HCT116 (cell line): ENCODE measurements at regions not wholly inside any gene's neighbourhood (a gene's known extent, or its start where the extent isn't known, plus 50 kb on each side); places are given as distances from the start of the nearest gene placed in this dataset.

Experiments
- ATAC-seq: fragments of 200-7000 bp; cut with Tn5 transposase; 2 replicates; pipeline ENCODE4 v1.9.1; 2020; ENCODE audit warnings: mild to moderate bottlenecking, moderate library complexity
- BruUV-seq: library from RNA; stranded (reverse); fragments of 400-500 nt; replicated peaks from 2 replicates; lab custom pipeline; 2021; lab: Mats Ljungman, UMichigan
- CTCF ChIA-PET: fragments of 300-600 bp; sonication (Branson Sonifier 250); formaldehyde crosslinking; loops from one replicate; lab custom pipeline; 2021; ENCODE audit warnings: antibody characterized with exemption; lab: Charles Lee
- POLR2A ChIA-PET: fragments of 300-600, 350-600 bp; sonication (Branson Sonifier 250); formaldehyde crosslinking; loops from one replicate; lab custom pipeline; 2021; ENCODE audit warnings: antibody characterized with exemption; lab: Charles Lee
- RAD21 ChIA-PET, 2 experiments: fragments of 300-600 bp; sonication (Branson Sonifier 250); formaldehyde crosslinking; loops; one replicate each; lab custom pipeline; 2023; ENCODE audit warnings: low total read pairs in 2 of 2; ENCODE audit not compliant: uncharacterized antibody in 2 of 2, unreplicated experiment in 2 of 2, low non-redundant PET in 1 of 2; lab: Charles Lee
- DNase-seq: peaks from one replicate; pipeline ENCODE4 v3.0.0-alpha.2; 2010; ENCODE audit warnings: low read depth, low spot score
- H2AFZ ChIP-seq: fragments of 200-600 bp; shearing (Covaris generic), sonication (generic); 2 replicates; pipeline ENCODE4 v1.6.1; 2017; ENCODE audit warnings: low read depth, mixed run types, mixed read lengths, antibody characterized with exemption, low read length; ENCODE audit not compliant: poor library complexity, severe bottlenecking
- H3K27ac ChIP-seq: 2 replicates; pipeline ENCODE4 v1.5.1; 2012; ENCODE audit warnings: low read depth, low read length
- H3K27me3 ChIP-seq: fragments of 200-600 bp; sonication (generic); 2 replicates; pipeline ENCODE4 v1.6.1; 2016; ENCODE audit warnings: mixed run types, low read length, mixed read lengths; ENCODE audit not compliant: insufficient read depth
- H3K36me3 ChIP-seq, 2 experiments: fragments of 200-500 bp in 1 of 2; fragments of 200-600 bp in 1 of 2; sonication (Bioruptor generic) in 1 of 2; sonication (generic) in 1 of 2; 2 replicates each; pipeline versions ENCODE4 v1.5.1 to v1.6.1; 2014 to 2016; ENCODE audit warnings: low read length in 2 of 2, inconsistent platforms in 1 of 2, mixed read lengths in 1 of 2, mixed run types in 1 of 2; ENCODE audit not compliant: insufficient read depth in 2 of 2, control insufficient read depth in 1 of 2
- H3K4me1 ChIP-seq, 2 experiments: fragments of 200-600 bp in 1 of 2; sonication (generic) in 1 of 2; 2 replicates each; pipeline versions ENCODE4 v1.5.1 to v1.6.1; 2012 to 2017; ENCODE audit warnings: low read length in 2 of 2, inconsistent platforms in 1 of 2, mild to moderate bottlenecking in 1 of 2, mixed read lengths in 1 of 2, mixed run types in 1 of 2, moderate library complexity in 1 of 2; ENCODE audit not compliant: insufficient read depth in 2 of 2, control insufficient read depth in 1 of 2
- H3K4me2 ChIP-seq: fragments of 200-600 bp; sonication (generic); 2 replicates; pipeline ENCODE4 v1.6.1; 2017; ENCODE audit warnings: mixed run types, low read length, mixed read lengths
- H3K4me3 ChIP-seq, 2 experiments: fragments of 200-600 bp in 1 of 2; sonication (generic) in 1 of 2; replicated peaks in 1 of 2; 2 replicates each; pipeline ENCODE4 v1.5.1; 2011 to 2016; ENCODE audit warnings: low read length in 2 of 2, control low read depth in 1 of 2, low read depth in 1 of 2, mild to moderate bottlenecking in 1 of 2, mixed read lengths in 1 of 2, mixed run types in 1 of 2
- H3K79me2 ChIP-seq: fragments of 200-600 bp; sonication (generic); 2 replicates; pipeline ENCODE4 v1.6.1; 2017; ENCODE audit warnings: mild to moderate bottlenecking, mixed run types, low read length, moderate library complexity, mixed read lengths; ENCODE audit not compliant: insufficient read depth
- H3K9ac ChIP-seq: fragments of 200-600 bp; sonication (generic); 2 replicates; pipeline ENCODE4 v1.6.1; 2016; ENCODE audit warnings: low read length, mixed read lengths
- H3K9me2 ChIP-seq: fragments of 200-600 bp; sonication (generic), shearing (Covaris generic); 2 replicates; pipeline ENCODE4 v1.6.1; 2017; ENCODE audit warnings: mixed run types, mild to moderate bottlenecking, moderate library complexity; ENCODE audit not compliant: insufficient read depth
- H3K9me3 ChIP-seq, 2 experiments: fragments of 200-500 bp in 1 of 2; fragments of 200-600 bp in 1 of 2; sonication (Bioruptor generic) in 1 of 2; sonication (generic) in 1 of 2; 2 replicates each; pipeline ENCODE4 v1.6.1; 2014 to 2017; ENCODE audit warnings: low read length in 2 of 2, mixed read lengths in 2 of 2, inconsistent platforms in 1 of 2, low read depth in 1 of 2, mild to moderate bottlenecking in 1 of 2, mixed run types in 1 of 2, moderate library complexity in 1 of 2; ENCODE audit not compliant: control insufficient read depth in 1 of 2, insufficient read depth in 1 of 2
- H4K20me1 ChIP-seq: fragments of 200-600 bp; sonication (generic), shearing (Covaris generic); 2 replicates; pipeline ENCODE4 v1.6.1; 2017; ENCODE audit warnings: mixed run types, mild to moderate bottlenecking, moderate library complexity; ENCODE audit not compliant: insufficient read depth
- ATF3 ChIP-seq: IDR thresholded peaks from 2 replicates; pipeline ENCODE4 v1.6.1; 2012
- EZH2phosphoT487 ChIP-seq: fragments of 200-600 bp; IDR thresholded peaks from 2 replicates; pipeline ENCODE4 v1.6.1; 2018; ENCODE audit warnings: antibody characterized with exemption, borderline replicate concordance
- RAD21 ChIP-seq: IDR thresholded peaks from 2 replicates; pipeline ENCODE4 v1.6.1; 2012; ENCODE audit warnings: low read depth, mild to moderate bottlenecking
- TCF7L2 ChIP-seq: IDR thresholded peaks from 2 replicates; pipeline ENCODE4 v1.7.0; 2011; ENCODE audit warnings: borderline replicate concordance, inconsistent platforms; ENCODE audit not compliant: insufficient read depth, insufficient read length; ENCODE audit errors: extremely low read depth
- YY1 ChIP-seq: IDR thresholded peaks from 2 replicates; pipeline ENCODE4 v1.6.1; 2011; ENCODE audit warnings: low read length, low read depth, moderate library complexity, mild to moderate bottlenecking; ENCODE audit not compliant: insufficient replicate concordance; ENCODE audit errors: extremely low read depth
- ZFX ChIP-seq: fragments of 450-650 bp; IDR thresholded peaks from 2 replicates; pipeline ENCODE4 v1.6.1; 2017
- intact Hi-C: fragments of 100-400 bp; cut with micrococcal nuclease; formaldehyde crosslinking; loops from 2 replicates; pipeline ENCODE4 v1.10.0; 2022
- TF ChIP-seq, protein P1 (sequence below), 3 experiments: fragments of 200-600 bp in 1 of 3; sonication (generic) in 1 of 3; IDR thresholded peaks in 2 of 3; conservative IDR thresholded peaks in 1 of 3; 2 replicates each; pipeline ENCODE4 v1.5.1; 2012 to 2017; ENCODE audit warnings: low read depth in 2 of 3, low read length in 2 of 3, antibody characterized with exemption in 1 of 3, borderline replicate concordance in 1 of 3, control low read depth in 1 of 3, mild to moderate bottlenecking in 1 of 3, mixed read lengths in 1 of 3, mixed run types in 1 of 3, moderate library complexity in 1 of 3; ENCODE audit not compliant: insufficient read depth in 1 of 3

GRCh38 chr10:21278491-21279216, 246.8 kb downstream of the SKIDA1 start:
- Histone ChIP-seq H4K20me1 (no peaks in the 10 kb centered on the region), H3K4me1 (peaks cover 8 to 32% of the 10 kb centered on the region in 2 experiments; a peak in 3 of 4 replicates), H3K4me3 (no peak overlapping the region), H3K9ac (no peak overlapping the region), H3K27ac (no peak overlapping the region), H3K27me3 (no peaks in the 10 kb centered on the region), H3K79me2 (no peaks in the 10 kb centered on the region), H3K9me3 (no peaks in the 10 kb centered on the region), H3K9me2 (no peaks in the 10 kb centered on the region), H3K4me2 (peak overlapping the region; percentile 22; the same call in 1 of the 2 replicates), H3K36me3 (no peaks in the 10 kb centered on the region), H2AFZ (peak overlapping the region; percentile 66)
- TF ChIP-seq RAD21 (peak; percentile 97), YY1 (peak; percentile 50), EZH2phosphoT487 (no peak), ZFX (peak; percentile 34; the same call in 1 of the 2 replicates), TCF7L2 (peak; percentile 25), ATF3 (no peak)
- TF ChIP-seq, protein P1, sequence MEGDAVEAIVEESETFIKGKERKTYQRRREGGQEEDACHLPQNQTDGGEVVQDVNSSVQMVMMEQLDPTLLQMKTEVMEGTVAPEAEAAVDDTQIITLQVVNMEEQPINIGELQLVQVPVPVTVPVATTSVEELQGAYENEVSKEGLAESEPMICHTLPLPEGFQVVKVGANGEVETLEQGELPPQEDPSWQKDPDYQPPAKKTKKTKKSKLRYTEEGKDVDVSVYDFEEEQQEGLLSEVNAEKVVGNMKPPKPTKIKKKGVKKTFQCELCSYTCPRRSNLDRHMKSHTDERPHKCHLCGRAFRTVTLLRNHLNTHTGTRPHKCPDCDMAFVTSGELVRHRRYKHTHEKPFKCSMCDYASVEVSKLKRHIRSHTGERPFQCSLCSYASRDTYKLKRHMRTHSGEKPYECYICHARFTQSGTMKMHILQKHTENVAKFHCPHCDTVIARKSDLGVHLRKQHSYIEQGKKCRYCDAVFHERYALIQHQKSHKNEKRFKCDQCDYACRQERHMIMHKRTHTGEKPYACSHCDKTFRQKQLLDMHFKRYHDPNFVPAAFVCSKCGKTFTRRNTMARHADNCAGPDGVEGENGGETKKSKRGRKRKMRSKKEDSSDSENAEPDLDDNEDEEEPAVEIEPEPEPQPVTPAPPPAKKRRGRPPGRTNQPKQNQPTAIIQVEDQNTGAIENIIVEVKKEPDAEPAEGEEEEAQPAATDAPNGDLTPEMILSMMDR (IDR thresholded peaks at IDR 0.05 in 2 of 3, conservative IDR thresholded peaks at IDR 0.05 in 1 of 3; ENCODE audit: borderline replicate concordance in 1 of 3, insufficient read depth in 1 of 3, low read depth in 2 of 3, low read length in 2 of 3), result peak; percentile 82 to 96 (median 85)
- peak; percentile 89 for DNase-seq
- intact Hi-C loops, result loop anchor here (1.0 to 5.0 kb wide), 7 partner anchors 89 to 675 kb away; no protein-coding TSS in a partner anchor
- peak; percentile 98 for ATAC-seq
- CTCF ChIA-PET, result interaction anchor here (0.7 to 2.3 kb wide), 10 partner anchors 10 to 673 kb away, joined by 3 to 15 read pairs (median 3); no protein-coding TSS in a partner anchor
- BruUV-seq, result no TSS peak
- POLR2A ChIA-PET, result no interaction called here
- RAD21 ChIA-PET, result interaction anchor here (0.6 to 1.5 kb wide), 10 partner anchors 57 to 446 kb away, joined by 3 to 8 read pairs (median 3); no protein-coding TSS in a partner anchor
